ENCODE measurements at regions not wholly inside any gene's neighbourhood (a gene's known extent, or its start where the extent isn't known, plus 50 kb on each side); places are given as distances from the start of the nearest gene placed in this dataset.

- TF ChIP-seq CEBPB (tag; IDR thresholded peaks at IDR 0.05) (0 out of 2 replicates have a peak, but pooled peaks have one; percentile 29), KLF6 (CRISPR knock-in tag; IDR thresholded peaks at IDR 0.05; ENCODE audit: borderline replicate concordance) (no peak)
- Histone ChIP-seq H3K4me3 (no peak overlapping the region), H3K27ac (ENCODE audit: extremely low read depth, low read depth, low read length) (no peak overlapping the region), H3K9ac (ENCODE audit: insufficient read depth in 1 of 2, low read depth in 2 of 2, low read length in 2 of 2) (no peak overlapping the region), H3K27me3 (ENCODE audit: control insufficient read depth in 2 of 2, insufficient read depth in 2 of 2, low read length in 2 of 2) (no peaks in the 10 kb centered on the region), H3K4me1 (replicated peaks in 1 of 2; ENCODE audit: control insufficient read depth in 2 of 2, insufficient read depth in 2 of 2, low read length in 2 of 2) (peaks cover 0 to 9% of the 10 kb centered on the region in 2 experiments; a peak in 2 of 5 replicates), H4K20me1 (replicated peaks; ENCODE audit: control insufficient read depth, insufficient read depth, low read length) (no peaks in the 10 kb centered on the region), H3K79me2 (ENCODE audit: control insufficient read depth, insufficient read depth, low read length) (no peaks in the 10 kb centered on the region), H3K9me1 (ENCODE audit: control insufficient read depth, insufficient read depth, low read length) (no peaks in the 10 kb centered on the region), H2AFZ (ENCODE audit: low read depth, low read length) (no peak overlapping the region), H3K4me2 (ENCODE audit: insufficient read depth, low read length) (no peak overlapping the region), H3K9me3 (replicated peaks; ENCODE audit: control insufficient read depth, insufficient read depth, low read depth, low read length) (no peaks in the 10 kb centered on the region), H3K36me3 (ENCODE audit: control insufficient read depth, insufficient read depth, low read length) (no peaks in the 10 kb centered on the region)
- ChIA-PET CTCF (ENCODE audit: low intra/inter-chr PET ratio) (no interaction called here), POLR2A (no interaction called here)
- ATAC-seq (no peak), DNase-seq (ENCODE audit: extremely low read depth in 1 of 4, low spot score in 3 of 4) (no peak), FAIRE-seq (no peak)
- in situ Hi-C loops (cut with MboI): no loop called here
- WGBS (ENCODE audit: insufficient coverage, low coverage, missing lambda C conversion rate): 18% methylated on average over 6 of the region's 6 CpGs
- BruUV-seq (replicated peaks): no TSS peak
- intact Hi-C loops (cut with micrococcal nuclease): no loop called here
Observed at GRCh38 chr12:62130834-62131552, 129.2 kb upstream of the USP15 start.

GRCh38 chr12:62133440-62133839, 126.8 kb upstream of the USP15 start:
- in situ Hi-C loops (cut with MboI) (no loop called here), intact Hi-C loops (cut with micrococcal nuclease) (no loop called here)
- H4K20me1 ChIP-seq (replicated peaks; ENCODE audit: control insufficient read depth, insufficient read depth, low read length): no peaks in the 10 kb centered on the region
- H3K27ac ChIP-seq (ENCODE audit: extremely low read depth, low read depth, low read length): no peak overlapping the region
- ATAC-seq (no peak; the same call in 2 of the 3 replicates), DNase-seq (ENCODE audit: extremely low read depth in 1 of 4, low spot score in 3 of 4) (peak in 1 of 4 experiments; percentile 9), FAIRE-seq (no peak)
- no peaks in the 10 kb centered on the region for H3K36me3 ChIP-seq (ENCODE audit: control insufficient read depth, insufficient read depth, low read length)
- peak overlapping the region; percentile 10; the same call in 1 of the 2 replicates for H3K4me2 ChIP-seq (ENCODE audit: insufficient read depth, low read length)
- H3K9me3 ChIP-seq (replicated peaks; ENCODE audit: control insufficient read depth, insufficient read depth, low read depth, low read length): no peaks in the 10 kb centered on the region
- H2AFZ ChIP-seq (ENCODE audit: low read depth, low read length): peak overlapping the region; percentile 27
- no peak overlapping the region for H3K9ac ChIP-seq (ENCODE audit: insufficient read depth in 1 of 2, low read depth in 2 of 2, low read length in 2 of 2)
- no TSS peak for BruUV-seq (replicated peaks)
- ChIA-PET CTCF (ENCODE audit: low intra/inter-chr PET ratio) (interaction anchor here (0.6 kb wide), 1 partner anchor 18 kb away, joined by 3 read pairs; no protein-coding TSS in a partner anchor), POLR2A (no interaction called here)
- H3K9me1 ChIP-seq (ENCODE audit: control insufficient read depth, insufficient read depth, low read length): no peaks in the 10 kb centered on the region
- H3K4me3 ChIP-seq: no peak overlapping the region
- 0% methylated on average over 2 of the region's 2 CpGs for whole genome bisulfite sequencing (ENCODE audit: insufficient coverage, low coverage, missing lambda C conversion rate)
- H3K79me2 ChIP-seq (ENCODE audit: control insufficient read depth, insufficient read depth, low read length): no peaks in the 10 kb centered on the region
- H3K27me3 ChIP-seq (ENCODE audit: control insufficient read depth in 2 of 2, insufficient read depth in 2 of 2, low read length in 2 of 2): no peaks in the 10 kb centered on the region
- H3K4me1 ChIP-seq (replicated peaks in 1 of 2; ENCODE audit: control insufficient read depth in 2 of 2, insufficient read depth in 2 of 2, low read length in 2 of 2): peaks cover 0 to 9% of the 10 kb centered on the region in 2 experiments; a peak in 2 of 5 replicates
- TF ChIP-seq MCM2 (IDR thresholded peaks at IDR 0.05; ENCODE audit: low read depth) (no peak), BRCA1 (IDR thresholded peaks at IDR 0.05) (no peak), BRCA1 (CRISPR knock-in tag; IDR thresholded peaks at IDR 0.05) (no peak), ZC3H11A (IDR thresholded peaks at IDR 0.05; ENCODE audit: low read depth, low read length) (no peak), ZBTB5 (IDR thresholded peaks at IDR 0.05) (no peak), CXXC5 (CRISPR knock-in tag; IDR thresholded peaks at IDR 0.05) (peak; percentile 24; the same call in 1 of the 2 replicates), NCOA4 (IDR thresholded peaks at IDR 0.05; ENCODE audit: partially characterized antibody) (no peak), EP300 (IDR thresholded peaks at IDR 0.05; ENCODE audit: low read length) (peak; percentile 56), ATF7 (IDR thresholded peaks at IDR 0.05) (peak; percentile 46; the same call in 1 of the 2 replicates), ZBTB7A (IDR thresholded peaks at IDR 0.05; ENCODE audit: borderline replicate concordance, control insufficient read depth, low read depth, low read length) (no peak), PTRF (tag; IDR thresholded peaks at IDR 0.05) (no peak)

Data from K562 (cell line).